OCI-LY7 (cell line): ENCODE measurements at regions not wholly inside any gene's neighbourhood (a gene's known extent, or its start where the extent isn't known, plus 50 kb on each side); places are given as distances from the start of the nearest gene placed in this dataset.

Source experiments
- BruUV-seq: library from RNA; stranded (reverse); fragments of 400-500 nt; replicated peaks from 2 replicates; lab custom pipeline; 2021; lab: Mats Ljungman, UMichigan
- CTCF ChIA-PET: fragments of 300-600 bp; sonication (Branson Sonifier 250); formaldehyde crosslinking; loops from one replicate; lab custom pipeline; 2022; ENCODE audit warnings: antibody characterized with exemption; ENCODE audit not compliant: unreplicated experiment; lab: Charles Lee
- POLR2A ChIA-PET: fragments of 300-600 bp; sonication (Branson Sonifier 250); formaldehyde crosslinking; loops from one replicate; lab custom pipeline; 2022; ENCODE audit warnings: antibody characterized with exemption; lab: Charles Lee
- DNase-seq: peaks from one replicate; pipeline ENCODE4 v3.0.0-alpha.2; 2015; ENCODE audit warnings: low spot score
- H2AFZ ChIP-seq: fragments of 200-600 bp; sonication (generic), shearing (Covaris generic); 2 replicates; pipeline ENCODE4 v1.6.1; 2014; ENCODE audit warnings: mild to moderate bottlenecking, antibody characterized with exemption, low read length, moderate library complexity
- H3K27ac ChIP-seq: fragments of 200-600 bp; sonication (generic); 2 replicates; pipeline ENCODE4 v1.5.1; 2014; ENCODE audit warnings: mixed run types, low read depth, mild to moderate bottlenecking, moderate library complexity, low read length, inconsistent platforms; ENCODE audit not compliant: poor library complexity, severe bottlenecking
- H3K36me3 ChIP-seq: fragments of 200-600 bp; sonication (generic); 2 replicates; pipeline ENCODE4 v1.6.1; 2014; ENCODE audit warnings: mild to moderate bottlenecking, antibody characterized with exemption, low read length, moderate library complexity, mixed read lengths; ENCODE audit not compliant: insufficient read depth
- H3K4me1 ChIP-seq: fragments of 200-600 bp; sonication (generic); 2 replicates; pipeline ENCODE4 v1.5.1; 2014; ENCODE audit warnings: mild to moderate bottlenecking, low read length; ENCODE audit not compliant: insufficient read depth, poor library complexity, severe bottlenecking
- H3K4me2 ChIP-seq: fragments of 200-600 bp; sonication (generic); 2 replicates; pipeline ENCODE4 v1.6.1; 2014; ENCODE audit warnings: mild to moderate bottlenecking, low read length
- H3K4me3 ChIP-seq: fragments of 200-600 bp; sonication (generic); 2 replicates; pipeline ENCODE4 v1.5.1; 2014; ENCODE audit warnings: mild to moderate bottlenecking, low read depth, low read length; ENCODE audit not compliant: poor library complexity, severe bottlenecking
- H3K79me2 ChIP-seq: fragments of 200-600 bp; sonication (generic); 2 replicates; pipeline ENCODE4 v1.6.1; 2016; ENCODE audit warnings: low read depth, mild to moderate bottlenecking, low read length, moderate library complexity, mixed read lengths; ENCODE audit not compliant: insufficient read depth
- H3K9me2 ChIP-seq: fragments of 200-600 bp; sonication (generic); 2 replicates; pipeline ENCODE4 v1.6.1; 2016; ENCODE audit warnings: mild to moderate bottlenecking, low read length, mixed read lengths; ENCODE audit not compliant: insufficient read depth
- H3K9me3 ChIP-seq: fragments of 200-600 bp; sonication (generic); 2 replicates; pipeline ENCODE4 v1.6.1; 2014; ENCODE audit warnings: mild to moderate bottlenecking, mixed run types, low read length, mixed read lengths
- H4K20me1 ChIP-seq: fragments of 200-600 bp; sonication (generic); 2 replicates; pipeline ENCODE4 v1.6.1; 2014; ENCODE audit warnings: mild to moderate bottlenecking, antibody characterized with exemption, low read length, moderate library complexity, mixed read lengths; ENCODE audit not compliant: insufficient read depth
- EZH2phosphoT487 ChIP-seq: fragments of 200-600 bp; sonication (generic); IDR thresholded peaks from 2 replicates; pipeline ENCODE4 v1.6.1; 2018; ENCODE audit warnings: low read depth, borderline replicate concordance, mild to moderate bottlenecking, mixed run types, antibody characterized with exemption, low read length, moderate library complexity, mixed read lengths
- intact Hi-C: fragments of 100-400 bp; cut with micrococcal nuclease; formaldehyde crosslinking; loops from one replicate; pipeline ENCODE4 v1.10.0; 2022; ENCODE audit not compliant: unreplicated experiment
- TF ChIP-seq, protein P1 (sequence below): fragments of 200-600 bp; sonication (generic); conservative IDR thresholded peaks from 2 replicates; pipeline ENCODE4 v1.5.1; 2014; ENCODE audit warnings: mild to moderate bottlenecking, antibody characterized with exemption, low read length, moderate library complexity, mixed read lengths

- Histone ChIP-seq H3K4me2 (no peak overlapping the region), H3K4me3 (no peak overlapping the region), H2AFZ (no peak overlapping the region), H3K9me3 (no peaks in the 10 kb centered on the region), H4K20me1 (no peaks in the 10 kb centered on the region), H3K36me3 (no peaks in the 10 kb centered on the region), H3K9me2 (no peaks in the 10 kb centered on the region), H3K27ac (no peak overlapping the region), H3K79me2 (no peaks in the 10 kb centered on the region), H3K4me1 (no peaks in the 10 kb centered on the region)
- POLR2A ChIA-PET = no interaction called here
- CTCF ChIA-PET = no interaction called here
- BruUV-seq = no TSS peak
- TF ChIP-seq, protein P1, sequence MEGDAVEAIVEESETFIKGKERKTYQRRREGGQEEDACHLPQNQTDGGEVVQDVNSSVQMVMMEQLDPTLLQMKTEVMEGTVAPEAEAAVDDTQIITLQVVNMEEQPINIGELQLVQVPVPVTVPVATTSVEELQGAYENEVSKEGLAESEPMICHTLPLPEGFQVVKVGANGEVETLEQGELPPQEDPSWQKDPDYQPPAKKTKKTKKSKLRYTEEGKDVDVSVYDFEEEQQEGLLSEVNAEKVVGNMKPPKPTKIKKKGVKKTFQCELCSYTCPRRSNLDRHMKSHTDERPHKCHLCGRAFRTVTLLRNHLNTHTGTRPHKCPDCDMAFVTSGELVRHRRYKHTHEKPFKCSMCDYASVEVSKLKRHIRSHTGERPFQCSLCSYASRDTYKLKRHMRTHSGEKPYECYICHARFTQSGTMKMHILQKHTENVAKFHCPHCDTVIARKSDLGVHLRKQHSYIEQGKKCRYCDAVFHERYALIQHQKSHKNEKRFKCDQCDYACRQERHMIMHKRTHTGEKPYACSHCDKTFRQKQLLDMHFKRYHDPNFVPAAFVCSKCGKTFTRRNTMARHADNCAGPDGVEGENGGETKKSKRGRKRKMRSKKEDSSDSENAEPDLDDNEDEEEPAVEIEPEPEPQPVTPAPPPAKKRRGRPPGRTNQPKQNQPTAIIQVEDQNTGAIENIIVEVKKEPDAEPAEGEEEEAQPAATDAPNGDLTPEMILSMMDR = no peak
- TF ChIP-seq EZH2phosphoT487 = no peak
- no peak for DNase-seq
- intact Hi-C loops = no loop called here
Observed at GRCh38 chr11:129290966-129291365, 84.7 kb upstream of the BARX2 start.

GRCh38 chr11:129289350-129290040 lies 86.2 kb upstream of the BARX2 start:
- intact Hi-C loops = no loop called here
- H3K27ac ChIP-seq = no peak overlapping the region
- no peak for TF ChIP-seq EZH2phosphoT487
- TF ChIP-seq, protein P1 = no peak
- H4K20me1 ChIP-seq = no peaks in the 10 kb centered on the region
- no peaks in the 10 kb centered on the region for H3K4me1 ChIP-seq
- no peaks in the 10 kb centered on the region for H3K9me2 ChIP-seq
- no peak overlapping the region for H3K4me3 ChIP-seq
- H3K9me3 ChIP-seq = no peaks in the 10 kb centered on the region
- no TSS peak for BruUV-seq
- CTCF ChIA-PET = no interaction called here
- no peak for DNase-seq
- POLR2A ChIA-PET = no interaction called here
- no peaks in the 10 kb centered on the region for H3K36me3 ChIP-seq
- no peak overlapping the region for H2AFZ ChIP-seq
- no peaks in the 10 kb centered on the region for H3K79me2 ChIP-seq
- H3K4me2 ChIP-seq = no peak overlapping the region

DNA sequence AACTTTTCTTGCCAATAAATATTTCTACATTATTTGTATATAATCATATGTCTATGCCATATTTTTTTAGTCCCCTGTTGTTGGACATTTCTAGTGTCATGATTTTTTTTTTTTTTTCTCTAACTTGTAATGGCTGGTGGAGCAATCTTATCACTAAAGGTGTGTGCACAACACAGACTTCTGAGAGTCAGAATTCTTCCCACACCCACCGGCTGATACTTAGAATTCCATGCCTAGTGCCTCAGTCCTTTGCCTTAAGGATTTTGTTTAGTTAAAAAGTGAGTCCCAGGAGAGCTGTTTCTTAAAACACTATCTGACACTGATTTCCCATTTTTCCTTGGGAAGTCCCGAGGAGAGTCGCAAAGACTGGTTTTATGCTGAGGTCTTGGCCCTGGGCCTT lies 87.7 kb upstream of the BARX2 start:
- Histone ChIP-seq H3K4me3 (no peak overlapping the region), H2AFZ (no peak overlapping the region), H4K20me1 (no peaks in the 10 kb centered on the region), H3K79me2 (no peaks in the 10 kb centered on the region), H3K27ac (no peak overlapping the region), H3K9me3 (no peaks in the 10 kb centered on the region), H3K36me3 (no peaks in the 10 kb centered on the region), H3K4me2 (no peak overlapping the region), H3K4me1 (no peaks in the 10 kb centered on the region), H3K9me2 (no peaks in the 10 kb centered on the region)
- ChIA-PET CTCF (no interaction called here), POLR2A (no interaction called here)
- no peak for DNase-seq
- TF ChIP-seq, protein P1 = no peak
- TF ChIP-seq EZH2phosphoT487 = no peak
- intact Hi-C loops = no loop called here
- BruUV-seq = no TSS peak
